Astrocyte (in vitro differentiated cells and primary cell): ENCODE measurements at regions not wholly inside any gene's neighbourhood (a gene's known extent, or its start where the extent isn't known, plus 50 kb on each side); places are given as distances from the start of the nearest gene placed in this dataset.

Source experiments
- DNase-seq: peaks from one replicate; pipeline ENCODE4 v3.0.0-alpha.2; 2010; ENCODE audit warnings: low read depth
- FAIRE-seq: peaks from 2 replicates; lab custom pipeline; 2011; peaks lifted over from hg19 to GRCh38; lab: Jason Lieb, UNC
- H2AFZ ChIP-seq: 2 replicates; pipeline ENCODE4 v1.6.0; 2012; ENCODE audit warnings: low read depth, low read length, inconsistent platforms
- H3K27ac ChIP-seq: 2 replicates; pipeline ENCODE4 v1.5.1; 2011; ENCODE audit warnings: low read depth, low read length, inconsistent platforms
- H3K27me3 ChIP-seq: 2 replicates; pipeline ENCODE4 v1.6.0; 2011; ENCODE audit warnings: low read length, inconsistent platforms; ENCODE audit not compliant: insufficient read depth
- H3K36me3 ChIP-seq: 2 replicates; pipeline ENCODE4 v1.5.1; 2011; ENCODE audit warnings: low read length, inconsistent platforms; ENCODE audit not compliant: insufficient read depth
- H3K4me1 ChIP-seq: 2 replicates; pipeline ENCODE4 v1.5.1; 2011; ENCODE audit warnings: low read length, inconsistent platforms; ENCODE audit not compliant: insufficient read depth
- H3K4me2 ChIP-seq: 2 replicates; pipeline ENCODE4 v1.6.0; 2012; ENCODE audit warnings: low read length, inconsistent platforms
- H3K4me3 ChIP-seq: 2 replicates; pipeline ENCODE4 v1.5.1; 2011; ENCODE audit warnings: low read depth, mild to moderate bottlenecking, low read length, inconsistent platforms; ENCODE audit not compliant: insufficient read depth
- H3K79me2 ChIP-seq: 2 replicates; pipeline ENCODE4 v1.6.0; 2012; ENCODE audit warnings: mild to moderate bottlenecking, low read length, inconsistent platforms; ENCODE audit not compliant: insufficient read depth
- H3K9ac ChIP-seq: 2 replicates; pipeline ENCODE4 v1.6.0; 2012; ENCODE audit warnings: mild to moderate bottlenecking, low read length, inconsistent platforms
- H3K9me3 ChIP-seq: 2 replicates; pipeline ENCODE4 v1.5.1; 2012; ENCODE audit warnings: low read depth, mild to moderate bottlenecking, low read length, inconsistent platforms; ENCODE audit not compliant: insufficient read depth
- H4K20me1 ChIP-seq: 2 replicates; pipeline ENCODE4 v1.6.0; 2012; ENCODE audit warnings: low read length, inconsistent platforms; ENCODE audit not compliant: insufficient read depth
- H3K27ac Mint-ChIP-seq: one replicate; pipeline ENCODE4 v1.8.0; 2021; ENCODE audit warnings: mild to moderate bottlenecking, mixed read lengths; ENCODE audit not compliant: unreplicated experiment
- H3K27me3 Mint-ChIP-seq: one replicate; pipeline ENCODE4 v1.8.0; 2021; ENCODE audit warnings: low read depth, mixed read lengths; ENCODE audit not compliant: unreplicated experiment
- H3K36me3 Mint-ChIP-seq: one replicate; pipeline ENCODE4 v1.8.0; 2021; ENCODE audit warnings: low read depth, mixed read lengths; ENCODE audit not compliant: unreplicated experiment
- H3K4me1 Mint-ChIP-seq: one replicate; pipeline ENCODE4 v1.8.0; 2021; ENCODE audit warnings: low read depth, mixed read lengths; ENCODE audit not compliant: unreplicated experiment
- H3K4me3 Mint-ChIP-seq: one replicate; pipeline ENCODE4 v1.8.0; 2021; ENCODE audit warnings: mild to moderate bottlenecking, moderate library complexity, mixed read lengths; ENCODE audit not compliant: unreplicated experiment
- H3K9me3 Mint-ChIP-seq: one replicate; pipeline ENCODE4 v1.8.0; 2021; ENCODE audit warnings: mild to moderate bottlenecking, mixed read lengths; ENCODE audit not compliant: unreplicated experiment
- CTCF ChIP-seq: IDR thresholded peaks from 2 replicates; pipeline ENCODE4 v1.5.1; 2011; ENCODE audit warnings: low read depth, mild to moderate bottlenecking, inconsistent platforms, low read length, moderate library complexity; ENCODE audit not compliant: insufficient read depth
- EZH2 ChIP-seq: IDR thresholded peaks from 2 replicates; pipeline ENCODE4 v1.6.1; 2012; ENCODE audit warnings: mild to moderate bottlenecking, low read length, inconsistent platforms; ENCODE audit not compliant: insufficient read depth

- TF ChIP-seq CTCF: no peak
- no peak for TF ChIP-seq EZH2
- Histone ChIP-seq H3K4me3 (no peak overlapping the region), H3K9me3 (no peaks in the 10 kb centered on the region), H3K79me2 (no peaks in the 10 kb centered on the region), H3K27me3 (no peaks in the 10 kb centered on the region), H2AFZ (no peak overlapping the region), H4K20me1 (no peaks in the 10 kb centered on the region), H3K4me2 (no peak overlapping the region), H3K27ac (no peak overlapping the region), H3K36me3 (no peaks in the 10 kb centered on the region), H3K4me1 (peaks cover 3% of the 10 kb centered on the region), H3K9ac (no peak overlapping the region)
- Mint-ChIP-seq H3K4me1 (peaks cover 10% of the 10 kb centered on the region), H3K4me3 (no peak overlapping the region), H3K27me3 (no peaks in the 10 kb centered on the region), H3K9me3 (peaks cover 7% of the 10 kb centered on the region), H3K27ac (no peak overlapping the region), H3K36me3 (peaks cover 2% of the 10 kb centered on the region)
- FAIRE-seq: no peak
- no peak for DNase-seq
Observed at GRCh38 chr2:172275239-172275638, 152.1 kb upstream of the ITGA6 start.

GRCh38 chr2:172276961-172277360 lies 150.4 kb upstream of the ITGA6 start:
- Mint-ChIP-seq H3K4me3 (no peak overlapping the region), H3K9me3 (peaks cover 7% of the 10 kb centered on the region), H3K36me3 (peaks cover 2% of the 10 kb centered on the region), H3K27ac (no peak overlapping the region), H3K27me3 (no peaks in the 10 kb centered on the region), H3K4me1 (peaks cover 11% of the 10 kb centered on the region)
- no peak overlapping the region for H3K27ac ChIP-seq
- H3K79me2 ChIP-seq: no peaks in the 10 kb centered on the region
- FAIRE-seq (no peak), DNase-seq (no peak)
- no peaks in the 10 kb centered on the region for H3K36me3 ChIP-seq
- H3K4me2 ChIP-seq: no peak overlapping the region
- no peaks in the 10 kb centered on the region for H3K9me3 ChIP-seq
- H3K4me3 ChIP-seq: no peak overlapping the region
- no peak overlapping the region for H2AFZ ChIP-seq
- no peaks in the 10 kb centered on the region for H3K27me3 ChIP-seq
- H4K20me1 ChIP-seq: no peaks in the 10 kb centered on the region
- TF ChIP-seq CTCF (no peak), EZH2 (no peak)
- H3K9ac ChIP-seq: no peak overlapping the region
- H3K4me1 ChIP-seq: peaks cover 4% of the 10 kb centered on the region

DNA sequence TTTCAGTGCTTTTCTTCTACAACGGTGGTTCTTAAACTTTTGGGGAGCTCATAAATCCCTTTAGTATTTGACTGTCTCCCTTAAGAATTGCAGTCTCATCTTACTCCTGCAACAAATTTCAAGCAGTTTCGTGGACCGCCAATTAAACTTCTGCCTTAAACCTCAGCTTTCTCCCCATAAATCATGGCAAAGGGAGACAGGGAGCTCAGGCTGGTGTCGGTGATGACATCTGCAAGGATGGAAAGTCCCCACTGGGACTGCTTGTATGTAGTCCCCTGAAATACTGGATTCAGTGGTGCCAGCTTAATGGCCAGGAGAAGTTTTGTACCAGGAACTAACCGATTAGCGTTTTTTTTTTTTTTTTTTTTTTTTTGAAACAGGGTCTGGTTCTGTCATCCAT lies 148.7 kb upstream of the ITGA6 start:
- H4K20me1 ChIP-seq: no peaks in the 10 kb centered on the region
- no peaks in the 10 kb centered on the region for H3K36me3 ChIP-seq
- H3K4me1 Mint-ChIP-seq: peaks cover 24% of the 10 kb centered on the region
- no peaks in the 10 kb centered on the region for H3K27me3 Mint-ChIP-seq
- H3K9me3 ChIP-seq: no peaks in the 10 kb centered on the region
- no peak for DNase-seq
- H3K4me3 Mint-ChIP-seq: no peak overlapping the region
- no peak overlapping the region for H2AFZ ChIP-seq
- H3K4me1 ChIP-seq: peaks cover 17% of the 10 kb centered on the region
- H3K79me2 ChIP-seq: no peaks in the 10 kb centered on the region
- no peak for FAIRE-seq
- H3K27ac ChIP-seq: no peak overlapping the region
- no peak overlapping the region for H3K4me2 ChIP-seq
- TF ChIP-seq EZH2 (no peak), CTCF (no peak)
- no peak overlapping the region for H3K9ac ChIP-seq
- H3K27me3 ChIP-seq: no peaks in the 10 kb centered on the region
- H3K27ac Mint-ChIP-seq: no peak overlapping the region
- peaks cover 7% of the 10 kb centered on the region for H3K9me3 Mint-ChIP-seq
- H3K4me3 ChIP-seq: no peak overlapping the region
- H3K36me3 Mint-ChIP-seq: peaks cover 2% of the 10 kb centered on the region
